Chondrocyte (in vitro differentiated cells): ENCODE measurements at regions not wholly inside any gene's neighbourhood (a gene's known extent, or its start where the extent isn't known, plus 50 kb on each side); places are given as distances from the start of the nearest gene placed in this dataset.

Experiments used
- DNase-seq: peaks from one replicate; pipeline ENCODE4 v3.0.0; 2021; ENCODE audit warnings: mixed read lengths, low spot score
- H3K27ac Mint-ChIP-seq: one replicate; pipeline ENCODE4 v1.8.0; 2021; ENCODE audit warnings: mild to moderate bottlenecking, moderate library complexity, mixed read lengths; ENCODE audit not compliant: unreplicated experiment
- H3K27me3 Mint-ChIP-seq: 2 replicates; pipeline ENCODE4 v1.8.0; 2021; ENCODE audit warnings: low read depth, mixed read lengths
- H3K36me3 Mint-ChIP-seq: 2 replicates; pipeline ENCODE4 v1.8.0; 2021; ENCODE audit warnings: low read depth, mixed read lengths
- H3K4me1 Mint-ChIP-seq: 2 replicates; pipeline ENCODE4 v1.8.0; 2021; ENCODE audit warnings: low read depth, mild to moderate bottlenecking, mixed read lengths
- H3K4me3 Mint-ChIP-seq: one replicate; pipeline ENCODE4 v1.8.0; 2021; ENCODE audit warnings: mild to moderate bottlenecking, moderate library complexity, mixed read lengths; ENCODE audit not compliant: unreplicated experiment
- H3K9me3 Mint-ChIP-seq: 2 replicates; pipeline ENCODE4 v1.8.0; 2021; ENCODE audit warnings: low read depth, mixed read lengths
- TF ChIP-seq, protein P1 (sequence below): fragments of 200-600 bp; sonication (generic); IDR thresholded peaks from 2 replicates; pipeline ENCODE4 v1.5.0; 2021; ENCODE audit warnings: antibody characterized with exemption, mild to moderate bottlenecking, moderate library complexity

DNA sequence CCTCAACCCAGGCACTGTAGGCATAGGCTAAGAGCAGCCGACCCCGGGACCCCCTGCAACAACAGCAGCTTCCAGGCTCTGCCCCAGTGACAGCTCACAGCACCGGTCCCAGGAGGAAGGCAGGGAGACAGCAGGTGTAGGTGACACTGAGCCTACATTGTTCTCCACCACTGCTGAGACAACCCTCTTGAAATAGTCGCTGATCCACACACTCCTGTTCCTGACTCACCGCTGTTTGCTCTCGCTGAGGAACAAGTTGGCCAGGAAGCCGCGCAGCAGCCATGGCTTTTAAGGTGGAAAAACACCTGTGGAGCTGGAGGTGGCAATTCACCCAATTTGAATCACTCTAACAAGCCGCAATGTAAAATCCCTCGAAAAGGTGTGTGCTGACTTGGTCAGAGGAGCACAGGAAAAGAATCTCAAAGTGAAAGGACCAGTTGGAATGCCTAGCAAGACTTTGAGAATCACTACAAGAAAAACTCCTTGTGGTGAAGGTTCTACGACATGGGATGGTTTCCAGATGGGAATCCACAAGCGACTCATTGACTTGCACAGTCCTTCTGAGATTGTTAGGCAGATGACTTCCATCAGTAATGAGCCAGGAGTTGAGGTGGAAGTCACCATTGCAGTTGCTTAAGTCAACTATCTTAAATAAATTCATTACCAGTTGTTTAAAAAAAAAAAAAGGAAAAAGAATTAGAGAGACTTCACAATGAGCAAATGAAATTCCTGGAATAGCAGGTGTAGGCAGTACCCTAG is 167.5 kb downstream of the ARL4C start:
- Mint-ChIP-seq H3K4me1 (no peaks in the 10 kb centered on the region), H3K27ac (no peak overlapping the region), H3K27me3 (peaks cover 13% of the 10 kb centered on the region), H3K9me3 (no peaks in the 10 kb centered on the region), H3K4me3 (no peak overlapping the region), H3K36me3 (peaks cover 2% of the 10 kb centered on the region)
- TF ChIP-seq, protein P1, sequence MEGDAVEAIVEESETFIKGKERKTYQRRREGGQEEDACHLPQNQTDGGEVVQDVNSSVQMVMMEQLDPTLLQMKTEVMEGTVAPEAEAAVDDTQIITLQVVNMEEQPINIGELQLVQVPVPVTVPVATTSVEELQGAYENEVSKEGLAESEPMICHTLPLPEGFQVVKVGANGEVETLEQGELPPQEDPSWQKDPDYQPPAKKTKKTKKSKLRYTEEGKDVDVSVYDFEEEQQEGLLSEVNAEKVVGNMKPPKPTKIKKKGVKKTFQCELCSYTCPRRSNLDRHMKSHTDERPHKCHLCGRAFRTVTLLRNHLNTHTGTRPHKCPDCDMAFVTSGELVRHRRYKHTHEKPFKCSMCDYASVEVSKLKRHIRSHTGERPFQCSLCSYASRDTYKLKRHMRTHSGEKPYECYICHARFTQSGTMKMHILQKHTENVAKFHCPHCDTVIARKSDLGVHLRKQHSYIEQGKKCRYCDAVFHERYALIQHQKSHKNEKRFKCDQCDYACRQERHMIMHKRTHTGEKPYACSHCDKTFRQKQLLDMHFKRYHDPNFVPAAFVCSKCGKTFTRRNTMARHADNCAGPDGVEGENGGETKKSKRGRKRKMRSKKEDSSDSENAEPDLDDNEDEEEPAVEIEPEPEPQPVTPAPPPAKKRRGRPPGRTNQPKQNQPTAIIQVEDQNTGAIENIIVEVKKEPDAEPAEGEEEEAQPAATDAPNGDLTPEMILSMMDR: no peak
- DNase-seq: no peak

DNA sequence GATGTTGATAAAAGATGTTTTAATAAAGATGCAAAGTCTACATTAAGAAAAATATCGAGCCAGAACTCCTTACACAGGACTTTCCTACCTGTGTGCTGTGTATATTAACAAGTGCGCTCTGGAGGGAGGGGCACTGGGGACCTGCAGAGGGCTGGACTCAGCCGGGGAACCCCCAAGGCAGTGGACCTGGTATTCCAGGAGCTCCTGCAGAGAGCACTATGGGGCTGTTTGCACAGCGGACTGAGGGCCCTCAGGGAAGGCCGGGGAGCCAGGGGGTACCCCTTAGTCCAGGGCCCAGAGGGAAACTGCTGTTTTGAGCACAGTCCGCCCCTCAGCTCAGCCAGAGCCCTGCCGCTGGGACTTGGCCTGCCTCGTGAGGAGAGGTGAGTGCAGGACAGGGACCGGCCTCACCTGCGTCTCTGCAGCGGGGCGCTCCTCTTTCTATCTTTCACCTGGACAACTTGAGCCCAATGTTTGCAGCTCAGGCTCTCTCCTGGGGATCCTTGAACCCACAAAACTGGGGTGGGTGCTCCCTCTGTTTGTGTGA is 168.4 kb downstream of the ARL4C start:
- TF ChIP-seq, protein P1: no peak
- Mint-ChIP-seq H3K36me3 (peaks cover 2% of the 10 kb centered on the region), H3K27ac (no peak overlapping the region), H3K27me3 (peaks cover 13% of the 10 kb centered on the region), H3K9me3 (no peaks in the 10 kb centered on the region), H3K4me1 (no peaks in the 10 kb centered on the region), H3K4me3 (no peak overlapping the region)
- no peak for DNase-seq

DNA sequence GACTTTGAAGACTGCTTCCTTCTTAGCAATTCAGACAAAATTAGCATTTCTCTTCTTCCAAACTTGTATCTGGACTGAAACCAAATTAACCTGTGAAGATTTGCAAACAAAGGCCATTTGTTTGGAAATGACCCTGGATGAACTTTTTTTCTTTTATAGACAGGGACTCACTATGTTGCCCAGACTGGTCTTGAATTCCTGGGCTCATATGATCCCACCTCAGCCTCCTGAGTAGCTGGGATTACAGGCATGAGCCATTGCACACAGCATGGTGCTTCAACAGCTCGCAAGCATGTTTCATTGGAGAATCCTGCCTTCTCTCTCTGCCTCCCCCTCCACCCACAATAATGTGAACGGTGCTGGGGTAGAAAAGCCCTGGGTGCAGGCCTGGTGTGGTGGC is 170.2 kb downstream of the ARL4C start:
- H3K9me3 Mint-ChIP-seq: no peaks in the 10 kb centered on the region
- peaks cover 2% of the 10 kb centered on the region for H3K27me3 Mint-ChIP-seq

DNA sequence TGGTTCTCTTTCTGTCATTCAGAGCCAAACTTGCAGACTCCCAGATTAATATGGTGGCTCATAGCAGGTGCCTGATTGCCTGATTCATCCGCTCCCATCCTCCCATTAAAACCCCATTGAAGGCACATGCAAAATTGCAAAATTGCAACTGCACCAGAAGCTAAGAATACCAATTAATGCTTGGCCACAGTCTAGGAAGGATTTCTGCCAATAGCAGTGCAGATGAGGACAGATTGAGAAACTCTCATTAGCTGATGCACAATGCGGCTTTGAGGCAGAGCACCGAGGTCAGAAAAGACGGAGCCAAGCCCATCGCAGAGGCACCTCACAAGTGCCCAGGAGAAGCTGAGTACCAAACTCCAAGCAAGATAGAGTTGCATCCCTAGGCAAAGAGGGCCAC is 172.8 kb downstream of the ARL4C start:
- TF ChIP-seq, protein P1: no peak
- no peak overlapping the region for H3K27ac Mint-ChIP-seq
- H3K9me3 Mint-ChIP-seq: no peaks in the 10 kb centered on the region
- H3K36me3 Mint-ChIP-seq: no peaks in the 10 kb centered on the region
- no peaks in the 10 kb centered on the region for H3K27me3 Mint-ChIP-seq
- H3K4me3 Mint-ChIP-seq: no peak overlapping the region
- no peaks in the 10 kb centered on the region for H3K4me1 Mint-ChIP-seq
- DNase-seq: no peak

More for the DNA sequence above, 170.2 kb downstream of the ARL4C start:
- Mint-ChIP-seq H3K27ac (no peak overlapping the region), H3K36me3 (no peaks in the 10 kb centered on the region), H3K4me3 (no peak overlapping the region), H3K4me1 (no peaks in the 10 kb centered on the region)
- TF ChIP-seq, protein P1: no peak
- no peak for DNase-seq

DNA sequence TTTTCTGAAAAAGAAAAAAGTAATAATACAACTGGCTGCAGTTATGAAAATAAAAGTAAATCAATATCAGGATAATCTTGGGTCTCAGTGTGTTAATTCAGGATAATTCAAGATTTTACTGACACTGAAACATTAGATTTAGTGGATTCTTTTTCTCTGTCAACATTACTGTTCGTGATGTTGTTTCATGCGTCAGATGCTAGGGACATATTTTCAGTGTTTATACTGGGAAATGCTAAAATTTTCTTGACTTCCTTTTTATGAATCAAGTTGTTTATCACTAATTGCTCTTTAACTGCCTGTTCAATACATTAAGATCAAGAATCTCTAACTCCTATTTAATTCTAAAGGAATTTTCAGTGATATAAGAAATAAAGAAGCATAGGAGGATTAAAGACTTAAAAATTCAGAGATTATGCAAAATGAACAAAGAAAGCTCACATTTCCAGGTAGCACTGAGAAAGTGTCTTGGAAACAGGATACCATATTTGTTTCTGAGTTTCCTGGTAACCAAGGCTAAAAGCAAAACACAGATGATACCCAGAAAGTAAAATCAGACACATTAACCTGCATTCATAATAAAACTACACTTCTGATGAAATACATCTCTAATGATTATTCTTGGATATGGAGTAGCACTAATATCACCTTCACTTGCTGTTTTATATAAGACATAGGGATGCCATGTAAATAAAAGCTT is 174.0 kb downstream of the ARL4C start:
- H3K9me3 Mint-ChIP-seq: no peaks in the 10 kb centered on the region

More for the DNA sequence above, 174.0 kb downstream of the ARL4C start:
- H3K27ac Mint-ChIP-seq: no peak overlapping the region
- no peak overlapping the region for H3K4me3 Mint-ChIP-seq
- DNase-seq: no peak
- H3K4me1 Mint-ChIP-seq: no peaks in the 10 kb centered on the region
- TF ChIP-seq, protein P1: no peak
- H3K27me3 Mint-ChIP-seq: no peaks in the 10 kb centered on the region
- no peaks in the 10 kb centered on the region for H3K36me3 Mint-ChIP-seq
